ENCODE measurements at regions not wholly inside any gene's neighbourhood (a gene's known extent, or its start where the extent isn't known, plus 50 kb on each side); places are given as distances from the start of the nearest gene placed in this dataset.

DNA sequence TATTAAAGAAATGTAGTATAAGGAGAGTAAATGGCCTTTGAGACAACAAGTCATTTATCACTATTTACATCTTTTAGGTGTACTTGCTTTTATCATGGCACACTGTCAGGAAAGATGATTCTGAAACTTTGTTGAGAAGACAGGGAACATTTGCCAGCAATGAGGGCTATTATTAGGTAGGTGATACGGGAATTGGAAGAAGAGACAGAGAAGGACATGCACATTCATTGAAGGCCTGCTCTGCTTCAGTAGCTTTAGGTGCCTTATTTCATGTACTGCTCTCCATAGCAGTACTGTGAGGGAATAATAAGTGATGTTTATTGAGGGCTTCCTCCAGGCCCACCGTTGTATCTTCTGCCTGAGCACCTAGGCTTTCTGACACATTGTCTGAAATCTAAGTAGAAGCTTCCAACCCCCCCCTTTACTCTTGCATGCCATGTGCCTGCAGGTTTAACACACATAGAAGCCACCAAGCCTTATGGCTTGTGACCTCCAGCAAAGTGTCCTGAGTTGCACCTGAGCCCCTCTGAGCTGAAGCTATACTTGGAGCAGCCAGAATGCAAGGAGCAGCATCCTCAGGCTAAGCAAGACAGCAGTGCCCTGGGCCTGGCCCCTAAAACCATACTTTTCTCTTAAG lies 275.2 kb upstream of the VLDLR start:
- ATAC-seq (no peak), DNase-seq (ENCODE audit: low read depth, low spot score) (no peak)
- in situ Hi-C loops (cut with HindIII; ENCODE audit: low pct_unique_long_range_greater_than_20kb, low sequenced_read_pairs) (no loop called here), intact Hi-C loops (cut with micrococcal nuclease; ENCODE audit: unreplicated experiment) (no loop called here)
- Histone ChIP-seq H3K36me3 (ENCODE audit: control insufficient read depth, insufficient read depth, low read length) (no peaks in the 10 kb centered on the region), H3K27ac (ENCODE audit: low read length) (no peak overlapping the region), H3K4me3 (ENCODE audit: low read depth in 2 of 2, low read length in 2 of 2) (no peak overlapping the region), H3K9me3 (ENCODE audit: control insufficient read depth, insufficient read depth, low read depth, low read length) (no peaks in the 10 kb centered on the region), H3K27me3 (ENCODE audit: control insufficient read depth, insufficient read depth, low read length) (no peaks in the 10 kb centered on the region), H3K4me1 (ENCODE audit: control insufficient read depth, insufficient read depth, low read length) (no peaks in the 10 kb centered on the region)
- ChIA-PET POLR2A (no interaction called here), CTCF (no interaction called here)
- BruUV-seq (replicated peaks), result no TSS peak
- TF ChIP-seq, protein P1, sequence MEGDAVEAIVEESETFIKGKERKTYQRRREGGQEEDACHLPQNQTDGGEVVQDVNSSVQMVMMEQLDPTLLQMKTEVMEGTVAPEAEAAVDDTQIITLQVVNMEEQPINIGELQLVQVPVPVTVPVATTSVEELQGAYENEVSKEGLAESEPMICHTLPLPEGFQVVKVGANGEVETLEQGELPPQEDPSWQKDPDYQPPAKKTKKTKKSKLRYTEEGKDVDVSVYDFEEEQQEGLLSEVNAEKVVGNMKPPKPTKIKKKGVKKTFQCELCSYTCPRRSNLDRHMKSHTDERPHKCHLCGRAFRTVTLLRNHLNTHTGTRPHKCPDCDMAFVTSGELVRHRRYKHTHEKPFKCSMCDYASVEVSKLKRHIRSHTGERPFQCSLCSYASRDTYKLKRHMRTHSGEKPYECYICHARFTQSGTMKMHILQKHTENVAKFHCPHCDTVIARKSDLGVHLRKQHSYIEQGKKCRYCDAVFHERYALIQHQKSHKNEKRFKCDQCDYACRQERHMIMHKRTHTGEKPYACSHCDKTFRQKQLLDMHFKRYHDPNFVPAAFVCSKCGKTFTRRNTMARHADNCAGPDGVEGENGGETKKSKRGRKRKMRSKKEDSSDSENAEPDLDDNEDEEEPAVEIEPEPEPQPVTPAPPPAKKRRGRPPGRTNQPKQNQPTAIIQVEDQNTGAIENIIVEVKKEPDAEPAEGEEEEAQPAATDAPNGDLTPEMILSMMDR (IDR thresholded peaks at IDR 0.05), result no peak
- TF ChIP-seq TCF7L2 (IDR thresholded peaks at IDR 0.05; ENCODE audit: low read depth, low read length), result no peak
- TF ChIP-seq, protein P2, sequence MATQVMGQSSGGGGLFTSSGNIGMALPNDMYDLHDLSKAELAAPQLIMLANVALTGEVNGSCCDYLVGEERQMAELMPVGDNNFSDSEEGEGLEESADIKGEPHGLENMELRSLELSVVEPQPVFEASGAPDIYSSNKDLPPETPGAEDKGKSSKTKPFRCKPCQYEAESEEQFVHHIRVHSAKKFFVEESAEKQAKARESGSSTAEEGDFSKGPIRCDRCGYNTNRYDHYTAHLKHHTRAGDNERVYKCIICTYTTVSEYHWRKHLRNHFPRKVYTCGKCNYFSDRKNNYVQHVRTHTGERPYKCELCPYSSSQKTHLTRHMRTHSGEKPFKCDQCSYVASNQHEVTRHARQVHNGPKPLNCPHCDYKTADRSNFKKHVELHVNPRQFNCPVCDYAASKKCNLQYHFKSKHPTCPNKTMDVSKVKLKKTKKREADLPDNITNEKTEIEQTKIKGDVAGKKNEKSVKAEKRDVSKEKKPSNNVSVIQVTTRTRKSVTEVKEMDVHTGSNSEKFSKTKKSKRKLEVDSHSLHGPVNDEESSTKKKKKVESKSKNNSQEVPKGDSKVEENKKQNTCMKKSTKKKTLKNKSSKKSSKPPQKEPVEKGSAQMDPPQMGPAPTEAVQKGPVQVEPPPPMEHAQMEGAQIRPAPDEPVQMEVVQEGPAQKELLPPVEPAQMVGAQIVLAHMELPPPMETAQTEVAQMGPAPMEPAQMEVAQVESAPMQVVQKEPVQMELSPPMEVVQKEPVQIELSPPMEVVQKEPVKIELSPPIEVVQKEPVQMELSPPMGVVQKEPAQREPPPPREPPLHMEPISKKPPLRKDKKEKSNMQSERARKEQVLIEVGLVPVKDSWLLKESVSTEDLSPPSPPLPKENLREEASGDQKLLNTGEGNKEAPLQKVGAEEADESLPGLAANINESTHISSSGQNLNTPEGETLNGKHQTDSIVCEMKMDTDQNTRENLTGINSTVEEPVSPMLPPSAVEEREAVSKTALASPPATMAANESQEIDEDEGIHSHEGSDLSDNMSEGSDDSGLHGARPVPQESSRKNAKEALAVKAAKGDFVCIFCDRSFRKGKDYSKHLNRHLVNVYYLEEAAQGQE (IDR thresholded peaks at IDR 0.05; ENCODE audit: insufficient read depth in 1 of 2, low read depth in 2 of 2, low read length in 1 of 2), result no peak
- no peak for TF ChIP-seq POLR2AphosphoS5 (IDR thresholded peaks at IDR 0.05; ENCODE audit: low read depth, low read length)
- no peak for TF ChIP-seq SIN3A (IDR thresholded peaks at IDR 0.05; ENCODE audit: borderline replicate concordance, insufficient read depth, low read depth, low read length)

DNA sequence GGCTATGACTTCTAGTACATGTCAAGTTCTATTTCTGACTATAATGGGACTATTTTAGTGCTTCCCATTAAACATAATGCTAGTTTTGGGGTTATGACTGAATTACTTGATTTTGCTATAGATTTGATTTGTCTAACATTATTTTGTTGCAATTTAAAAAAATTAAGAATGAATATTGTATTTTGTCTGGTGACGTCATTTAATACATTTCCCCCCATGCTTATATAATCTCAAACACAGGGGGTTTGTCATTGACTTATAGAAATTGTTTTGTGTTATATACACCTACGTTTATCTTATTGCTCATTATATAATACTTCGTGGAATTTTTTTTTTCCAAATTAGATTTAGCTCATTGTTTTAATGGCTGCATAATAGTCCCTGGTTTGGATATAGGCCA lies 270.3 kb upstream of the VLDLR start:
- Histone ChIP-seq H3K9me3 (ENCODE audit: control insufficient read depth, insufficient read depth, low read depth, low read length) (no peaks in the 10 kb centered on the region), H3K4me1 (ENCODE audit: control insufficient read depth, insufficient read depth, low read length) (no peaks in the 10 kb centered on the region), H3K27me3 (ENCODE audit: control insufficient read depth, insufficient read depth, low read length) (no peaks in the 10 kb centered on the region), H3K4me3 (ENCODE audit: low read depth in 2 of 2, low read length in 2 of 2) (no peak overlapping the region), H3K27ac (ENCODE audit: low read length) (no peak overlapping the region), H3K36me3 (ENCODE audit: control insufficient read depth, insufficient read depth, low read length) (no peaks in the 10 kb centered on the region)
- intact Hi-C loops (cut with micrococcal nuclease; ENCODE audit: unreplicated experiment) (no loop called here), in situ Hi-C loops (cut with HindIII; ENCODE audit: low pct_unique_long_range_greater_than_20kb, low sequenced_read_pairs) (no loop called here)
- TF ChIP-seq, protein P1 (IDR thresholded peaks at IDR 0.05), result no peak
- no peak for TF ChIP-seq TCF7L2 (IDR thresholded peaks at IDR 0.05; ENCODE audit: low read depth, low read length)
- TF ChIP-seq SIN3A (IDR thresholded peaks at IDR 0.05; ENCODE audit: borderline replicate concordance, insufficient read depth, low read depth, low read length), result no peak
- TF ChIP-seq, protein P2 (IDR thresholded peaks at IDR 0.05; ENCODE audit: insufficient read depth in 1 of 2, low read depth in 2 of 2, low read length in 1 of 2), result no peak
- no peak for TF ChIP-seq POLR2AphosphoS5 (IDR thresholded peaks at IDR 0.05; ENCODE audit: low read depth, low read length)
- no TSS peak for BruUV-seq (replicated peaks)
- ChIA-PET CTCF (no interaction called here), POLR2A (no interaction called here)
- ATAC-seq (no peak), DNase-seq (ENCODE audit: low read depth, low spot score) (no peak)

Data from Panc1 (cell line).